HEK293 (cell line): ENCODE measurements at regions not wholly inside any gene's neighbourhood (a gene's known extent, or its start where the extent isn't known, plus 50 kb on each side); places are given as distances from the start of the nearest gene placed in this dataset.

Source experiments
- CTCF ChIA-PET: fragments of 350-600 bp; formaldehyde crosslinking; extraction: SDS; loops from one replicate; lab custom pipeline; 2021; ENCODE audit warnings: antibody characterized with exemption; lab: Yijun Ruan, JAX
- POLR2A ChIA-PET: fragments of 300-600 bp; formaldehyde crosslinking; extraction: SDS; loops from one replicate; lab custom pipeline; 2020; ENCODE audit warnings: antibody characterized with exemption, inconsistent platforms; lab: Yijun Ruan, JAX
- H3K27ac ChIP-seq: fragments of 200-500 bp; sonication (Bioruptor generic); 2 replicates; pipeline ENCODE4 v1.5.1; 2014; ENCODE audit warnings: low read depth, low read length, control low read depth, inconsistent platforms; ENCODE audit errors: extremely low read depth
- H3K36me3 ChIP-seq, 2 experiments: fragments of 200-500 bp in 1 of 2; sonication (Bioruptor generic) in 1 of 2; 1 replicate in 1 of 2; 2 replicates in 1 of 2; pipeline ENCODE4 v1.5.1; 2014 to 2017; ENCODE audit warnings: inconsistent platforms in 2 of 2, low read length in 2 of 2; ENCODE audit not compliant: control insufficient read depth in 2 of 2, insufficient read depth in 1 of 2
- H3K4me1 ChIP-seq: fragments of 200-500 bp; sonication (Bioruptor generic); 2 replicates; pipeline ENCODE4 v1.5.1; 2014; ENCODE audit warnings: mild to moderate bottlenecking, low read length, inconsistent platforms; ENCODE audit not compliant: control insufficient read depth, insufficient read depth
- H3K4me3 ChIP-seq: 2 replicates; pipeline ENCODE4 v1.5.1; 2011; ENCODE audit warnings: low read depth, mild to moderate bottlenecking, control low read depth, low read length, moderate library complexity
- H3K9me3 ChIP-seq: fragments of 200-500 bp; sonication (Bioruptor generic); 2 replicates; pipeline ENCODE4 v1.5.1; 2014; ENCODE audit warnings: low read depth, low read length, inconsistent platforms; ENCODE audit not compliant: control insufficient read depth, insufficient read depth
- BCL11A ChIP-seq: fragments of 450-650 bp; formaldehyde crosslinking; IDR thresholded peaks from 2 replicates; pipeline ENCODE4 v1.5.1; 2016; ENCODE audit warnings: low read depth, missing biosample characterization, missing genetic modification characterization
- BCL6B ChIP-seq: fragments of 450-650 bp; formaldehyde crosslinking; IDR thresholded peaks from 2 replicates; pipeline ENCODE4 v1.5.1; 2017; ENCODE audit warnings: missing biosample characterization, missing genetic modification characterization
- GLIS2 ChIP-seq: fragments of 450-650 bp; formaldehyde crosslinking; IDR thresholded peaks from 2 replicates; pipeline ENCODE4 v1.5.1; 2016; ENCODE audit warnings: missing biosample characterization, missing genetic modification characterization
- MZF1 ChIP-seq: fragments of 450-650 bp; formaldehyde crosslinking; IDR thresholded peaks from 2 replicates; pipeline ENCODE4 v1.5.1; 2017; ENCODE audit warnings: missing biosample characterization, missing genetic modification characterization, borderline replicate concordance
- PRDM4 ChIP-seq: fragments of 450-650 bp; formaldehyde crosslinking; IDR thresholded peaks from 2 replicates; pipeline ENCODE4 v1.5.1; 2017; ENCODE audit warnings: missing biosample characterization, missing genetic modification characterization
- SCRT2 ChIP-seq: fragments of 450-650 bp; formaldehyde crosslinking; IDR thresholded peaks from 2 replicates; pipeline ENCODE4 v1.5.1; 2016; ENCODE audit warnings: missing biosample characterization, missing genetic modification characterization
- TRIM28 ChIP-seq: IDR thresholded peaks from 2 replicates; pipeline ENCODE4 v1.6.1; 2011; ENCODE audit warnings: low read length, control low read depth, borderline replicate concordance
- YY2 ChIP-seq: fragments of 450-650 bp; formaldehyde crosslinking; IDR thresholded peaks from 2 replicates; pipeline ENCODE4 v1.5.1; 2016; ENCODE audit warnings: missing biosample characterization, missing genetic modification characterization
- ZBTB1 ChIP-seq: fragments of 450-650 bp; formaldehyde crosslinking; IDR thresholded peaks from 2 replicates; pipeline ENCODE4 v1.5.1; 2016; ENCODE audit warnings: missing biosample characterization, missing genetic modification characterization
- ZBTB49 ChIP-seq: fragments of 450-650 bp; formaldehyde crosslinking; IDR thresholded peaks from 2 replicates; pipeline ENCODE4 v1.5.1; 2016; ENCODE audit warnings: missing biosample characterization, missing genetic modification characterization, low read depth
- ZBTB7A ChIP-seq: fragments of 450-650 bp; formaldehyde crosslinking; IDR thresholded peaks from 2 replicates; pipeline ENCODE4 v1.5.1; 2016; ENCODE audit warnings: low read depth, missing biosample characterization, missing genetic modification characterization
- ZNF112 ChIP-seq: fragments of 450-650 bp; formaldehyde crosslinking; IDR thresholded peaks from 2 replicates; pipeline ENCODE4 v1.5.0; 2017; ENCODE audit warnings: missing biosample characterization, missing genetic modification characterization
- ZNF114 ChIP-seq: fragments of 450-650 bp; formaldehyde crosslinking; IDR thresholded peaks from 2 replicates; pipeline ENCODE4 v1.5.0; 2017; ENCODE audit warnings: missing biosample characterization, missing genetic modification characterization
- ZNF146 ChIP-seq: fragments of 450-650 bp; formaldehyde crosslinking; IDR thresholded peaks from 2 replicates; pipeline ENCODE4 v1.5.1; 2016; ENCODE audit warnings: missing biosample characterization, missing genetic modification characterization
- ZNF266 ChIP-seq: fragments of 450-650 bp; formaldehyde crosslinking; IDR thresholded peaks from 2 replicates; pipeline ENCODE4 v1.5.1; 2016; ENCODE audit warnings: missing biosample characterization, missing genetic modification characterization, low read depth
- ZNF280C ChIP-seq: fragments of 450-650 bp; formaldehyde crosslinking; IDR thresholded peaks from 2 replicates; pipeline ENCODE4 v1.5.1; 2016; ENCODE audit warnings: missing biosample characterization, missing genetic modification characterization
- ZNF292 ChIP-seq: fragments of 450-650 bp; formaldehyde crosslinking; IDR thresholded peaks from 2 replicates; pipeline ENCODE4 v1.5.1; 2016; ENCODE audit warnings: low read depth, missing biosample characterization, missing genetic modification characterization, borderline replicate concordance
- ZNF362 ChIP-seq: fragments of 450-650 bp; formaldehyde crosslinking; IDR thresholded peaks from 2 replicates; pipeline ENCODE4 v1.5.1; 2016; ENCODE audit warnings: missing biosample characterization, missing genetic modification characterization
- ZNF548 ChIP-seq: fragments of 450-650 bp; formaldehyde crosslinking; IDR thresholded peaks from 2 replicates; pipeline ENCODE4 v1.5.1; 2016; ENCODE audit warnings: missing biosample characterization, missing genetic modification characterization
- ZSCAN16 ChIP-seq: fragments of 450-650 bp; formaldehyde crosslinking; IDR thresholded peaks from 2 replicates; pipeline ENCODE4 v1.5.1; 2016; ENCODE audit warnings: missing biosample characterization, missing genetic modification characterization
- ZSCAN4 ChIP-seq: fragments of 450-650 bp; formaldehyde crosslinking; IDR thresholded peaks from 2 replicates; pipeline ENCODE4 v1.5.1; 2017; ENCODE audit warnings: missing biosample characterization, missing genetic modification characterization

GRCh38 chr10:106520698-106521097 is 643.8 kb downstream of the SORCS1 start:
- TF ChIP-seq ZNF114 (tag by site-specific recombination) (no peak), BCL6B (tag by site-specific recombination) (no peak), ZSCAN4 (no peak), ZBTB7A (tag by site-specific recombination) (no peak), ZNF266 (tag by site-specific recombination) (no peak)
- ChIA-PET POLR2A (no interaction called here), CTCF (no interaction called here)
- Histone ChIP-seq H3K27ac (no peak overlapping the region), H3K36me3 (no peaks in the 10 kb centered on the region), H3K9me3 (no peaks in the 10 kb centered on the region), H3K4me1 (no peaks in the 10 kb centered on the region), H3K4me3 (no peak overlapping the region)

GRCh38 chr10:106519376-106520030 is 645.0 kb downstream of the SORCS1 start:
- H3K36me3 ChIP-seq = no peaks in the 10 kb centered on the region
- H3K4me1 ChIP-seq = peaks cover 4% of the 10 kb centered on the region
- no peak overlapping the region for H3K4me3 ChIP-seq
- ChIA-PET POLR2A (no interaction called here), CTCF (interaction anchor here (0.6 to 1.6 kb wide), 2 partner anchors 11 to 52 kb away, joined by 3 to 4 read pairs; no protein-coding TSS in a partner anchor)
- H3K27ac ChIP-seq = no peak overlapping the region
- TF ChIP-seq ZBTB1 (tag by site-specific recombination) = no peak
- TF ChIP-seq MZF1 (tag by site-specific recombination) = no peak
- no peak for TF ChIP-seq ZNF146 (tag by site-specific recombination)
- no peak for TF ChIP-seq SCRT2 (tag by site-specific recombination)
- no peak for TF ChIP-seq ZSCAN16 (tag by site-specific recombination)
- TF ChIP-seq ZNF112 = no peak
- TF ChIP-seq ZNF548 (tag by site-specific recombination) = no peak
- TF ChIP-seq GLIS2 (tag by site-specific recombination) = no peak
- no peak for TF ChIP-seq TRIM28
- TF ChIP-seq ZBTB49 (tag by site-specific recombination) = no peak
- TF ChIP-seq ZNF292 (tag by site-specific recombination) = no peak
- TF ChIP-seq ZNF280C (tag by site-specific recombination) = no peak
- TF ChIP-seq ZNF362 (tag by site-specific recombination) = no peak
- TF ChIP-seq BCL11A (tag by site-specific recombination) = no peak
- no peak for TF ChIP-seq PRDM4 (tag by site-specific recombination)
- no peak for TF ChIP-seq YY2
- no peaks in the 10 kb centered on the region for H3K9me3 ChIP-seq
